Heart left ventricle (tissue), 13 donors: ENCODE measurements at regions not wholly inside any gene's neighbourhood (a gene's known extent, or its start where the extent isn't known, plus 50 kb on each side); places are given as distances from the start of the nearest gene placed in this dataset.

Experiments
- POLR2A ChIP-seq, 2 donors: fragments of 450-650 bp; IDR thresholded peaks; one replicate each; pipeline ENCODE4 v1.6.1; 2017; ENCODE audit warnings: antibody characterized with exemption in 2 of 2, mild to moderate bottlenecking in 2 of 2, moderate library complexity in 2 of 2
- TF ChIP-seq, protein P1 (sequence below), 12 donors: fragments of 200-600 bp; sonication (generic) in 4 of 12; IDR thresholded peaks; one replicate each; pipeline versions ENCODE4 v1.5.0 to v1.8.0; 2018 to 2022; ENCODE audit warnings: antibody characterized with exemption in 12 of 12, mild to moderate bottlenecking in 5 of 12
- donor health status: ischemic (EF 13 %, LVEDD 7.1; RV severe dilation, severe dysfunction).
- donor health status: DM: no; HTN: yes; CAD: no.
- donor health status: DM: no; HTN: no; CAD: no.
- donor health status: ischemic (EF 25% LVEDD 6.9; RV normal size, moderate dysfunction).
- donor health status: ischemic (EF 25% LVEDD 5.7; RV mildly dilated, moderate dysfunction).
- donor health status: ischemic (EF 35%, LVEDD 5.7; RV mildly dilated, moderate dysfunction).
- donor health status: nonischemic (EF 11% LVEDD 7.7; RV severe dilation, severe dysfunction).
- donor health status: DM: yes; HTN: yes; CAD: no.
- donor health status: PGD.
- donor health status: ischemic (EF 29% LVEDD 5.4; RV normal size, mild dysfunction).
- donor health status: nonischemic (EF 23%, LVEDD 6.1; RV moderate dilation, normal function).

DNA sequence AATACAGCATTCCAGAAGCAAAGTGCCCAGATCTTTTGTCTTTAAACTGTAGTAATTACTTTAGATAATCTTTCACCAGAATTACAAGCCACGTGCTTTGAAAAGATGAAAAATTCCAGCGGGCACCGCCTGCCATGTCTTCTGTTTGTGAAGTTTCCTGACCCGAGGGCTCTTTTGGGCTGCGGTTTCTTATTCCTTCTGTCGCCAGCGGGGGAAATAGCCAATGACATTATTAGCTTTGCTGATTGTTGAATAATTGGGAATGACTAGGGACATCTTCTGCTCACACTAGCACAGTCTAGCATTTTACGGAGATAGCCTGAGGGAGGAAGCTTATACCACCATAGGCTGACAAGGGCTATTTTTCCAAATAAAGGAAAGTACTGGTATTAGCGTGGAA lies 124.7 kb downstream of the SAMD5 start:
- TF ChIP-seq, protein P1, sequence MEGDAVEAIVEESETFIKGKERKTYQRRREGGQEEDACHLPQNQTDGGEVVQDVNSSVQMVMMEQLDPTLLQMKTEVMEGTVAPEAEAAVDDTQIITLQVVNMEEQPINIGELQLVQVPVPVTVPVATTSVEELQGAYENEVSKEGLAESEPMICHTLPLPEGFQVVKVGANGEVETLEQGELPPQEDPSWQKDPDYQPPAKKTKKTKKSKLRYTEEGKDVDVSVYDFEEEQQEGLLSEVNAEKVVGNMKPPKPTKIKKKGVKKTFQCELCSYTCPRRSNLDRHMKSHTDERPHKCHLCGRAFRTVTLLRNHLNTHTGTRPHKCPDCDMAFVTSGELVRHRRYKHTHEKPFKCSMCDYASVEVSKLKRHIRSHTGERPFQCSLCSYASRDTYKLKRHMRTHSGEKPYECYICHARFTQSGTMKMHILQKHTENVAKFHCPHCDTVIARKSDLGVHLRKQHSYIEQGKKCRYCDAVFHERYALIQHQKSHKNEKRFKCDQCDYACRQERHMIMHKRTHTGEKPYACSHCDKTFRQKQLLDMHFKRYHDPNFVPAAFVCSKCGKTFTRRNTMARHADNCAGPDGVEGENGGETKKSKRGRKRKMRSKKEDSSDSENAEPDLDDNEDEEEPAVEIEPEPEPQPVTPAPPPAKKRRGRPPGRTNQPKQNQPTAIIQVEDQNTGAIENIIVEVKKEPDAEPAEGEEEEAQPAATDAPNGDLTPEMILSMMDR (IDR thresholded peaks at IDR 0.05) = no peak
- no peak for TF ChIP-seq POLR2A (IDR thresholded peaks at IDR 0.05)
